K562 (cell line): ENCODE measurements at regions not wholly inside any gene's neighbourhood (a gene's known extent, or its start where the extent isn't known, plus 50 kb on each side); places are given as distances from the start of the nearest gene placed in this dataset.

Experiments used
- ATAC-seq: fragments of 200-7000 bp; cut with Tn5 transposase; 3 replicates; pipeline ENCODE4 v1.9.1; 2020; ENCODE audit warnings: moderate library complexity
- BruUV-seq: library from RNA; stranded (reverse); fragments of 400-500 nt; replicated peaks from 2 replicates; lab custom pipeline; 2021; lab: Mats Ljungman, UMichigan
- CTCF ChIA-PET: fragments of 300-600 bp; formaldehyde crosslinking; extraction: SDS; loops from one replicate; lab custom pipeline; 2021; ENCODE audit warnings: low intra/inter-chr PET ratio; lab: Yijun Ruan, JAX
- POLR2A ChIA-PET: fragments of 300-600, 350-650 bp; sonication (Branson Sonifier 250); formaldehyde crosslinking; extraction: SDS; loops from one replicate; lab custom pipeline; 2021; ENCODE audit warnings: antibody characterized with exemption, inconsistent platforms; lab: Yijun Ruan, JAX
- DNase-seq, 4 experiments: peaks; one replicate each; pipeline versions ENCODE4 v3.0.0 to v3.0.0-alpha.2; 2011 to 2018; ENCODE audit warnings: low spot score in 3 of 4, mixed read lengths in 3 of 4; ENCODE audit errors: extremely low read depth in 1 of 4
- FAIRE-seq: peaks from 2 replicates; lab custom pipeline; 2011; peaks lifted over from hg19 to GRCh38; lab: Jason Lieb, UNC
- H2AFZ ChIP-seq: 2 replicates; pipeline ENCODE4 v1.6.0; 2011; ENCODE audit warnings: low read depth, low read length, control low read depth, inconsistent platforms
- H3K27ac ChIP-seq: fragments of 200-600 bp; 3 replicates; pipeline ENCODE4 v1.8.0; 2011; ENCODE audit warnings: low read depth, mild to moderate bottlenecking, control low read depth, inconsistent platforms, low read length, moderate library complexity, mixed read lengths; ENCODE audit errors: extremely low read depth
- H3K27me3 ChIP-seq, 2 experiments: fragments of 300-600 bp in 1 of 2; 2 replicates in 1 of 2; 3 replicates in 1 of 2; pipeline versions ENCODE4 v1.6.0 to v1.8.0; 2011; ENCODE audit warnings: inconsistent platforms in 2 of 2, low read length in 2 of 2, mild to moderate bottlenecking in 1 of 2, mixed read lengths in 1 of 2, moderate library complexity in 1 of 2; ENCODE audit not compliant: control insufficient read depth in 2 of 2, insufficient read depth in 2 of 2
- H3K36me3 ChIP-seq: fragments of 300-600 bp; 3 replicates; pipeline ENCODE4 v1.8.0; 2011; ENCODE audit warnings: mild to moderate bottlenecking, low read length, inconsistent platforms; ENCODE audit not compliant: control insufficient read depth, insufficient read depth
- H3K4me1 ChIP-seq, 2 experiments: fragments of 200-600 bp in 1 of 2; replicated peaks in 1 of 2; 2 replicates in 1 of 2; 3 replicates in 1 of 2; pipeline versions ENCODE4 v1.5.1 to v1.8.0; 2011; ENCODE audit warnings: inconsistent platforms in 2 of 2, low read length in 2 of 2, mild to moderate bottlenecking in 1 of 2, mixed read lengths in 1 of 2, moderate library complexity in 1 of 2; ENCODE audit not compliant: control insufficient read depth in 2 of 2, insufficient read depth in 2 of 2
- H3K4me2 ChIP-seq: 2 replicates; pipeline ENCODE4 v1.6.1; 2011; ENCODE audit warnings: low read length, control low read depth, inconsistent platforms, mixed read lengths; ENCODE audit not compliant: insufficient read depth
- H3K4me3 ChIP-seq: fragments of 200-600 bp; sonication (generic), shearing (Covaris generic); 2 replicates; pipeline ENCODE4 v1.5.1; 2016; ENCODE audit warnings: control low read depth, inconsistent platforms
- H3K79me2 ChIP-seq: fragments of 200-600 bp; 3 replicates; pipeline ENCODE4 v1.8.0; 2011; ENCODE audit warnings: low read length, inconsistent platforms; ENCODE audit not compliant: control insufficient read depth, insufficient read depth
- H3K9ac ChIP-seq, 2 experiments: 2 replicates each; pipeline versions ENCODE4 v1.6.0 to v1.6.1; 2011; ENCODE audit warnings: low read depth in 2 of 2, low read length in 2 of 2, control low read depth in 1 of 2, inconsistent platforms in 1 of 2, mild to moderate bottlenecking in 1 of 2, mixed read lengths in 1 of 2; ENCODE audit not compliant: insufficient read depth in 1 of 2
- H3K9me1 ChIP-seq: one replicate; pipeline ENCODE4 v1.6.0; 2011; ENCODE audit warnings: inconsistent platforms, mild to moderate bottlenecking, low read length, moderate library complexity; ENCODE audit not compliant: control insufficient read depth, insufficient read depth
- H3K9me3 ChIP-seq: replicated peaks from 2 replicates; pipeline ENCODE4 v1.5.1; 2011; ENCODE audit warnings: low read depth, low read length, inconsistent platforms; ENCODE audit not compliant: control insufficient read depth, insufficient read depth
- H4K20me1 ChIP-seq: replicated peaks from 2 replicates; pipeline ENCODE4 v1.6.1; 2011; ENCODE audit warnings: low read length, inconsistent platforms, mixed read lengths; ENCODE audit not compliant: control insufficient read depth, insufficient read depth
- CAMTA2 ChIP-seq: fragments of 250-450 bp; sonication (Bioruptor Pico); conservative IDR thresholded peaks from 2 replicates; pipeline ENCODE4 v1.5.1; 2022
- CBX8 ChIP-seq: fragments of 200-600 bp; sonication (generic); IDR thresholded peaks from 2 replicates; pipeline ENCODE4 v1.6.1; 2012; ENCODE audit warnings: borderline replicate concordance, mixed run types, low read depth, mild to moderate bottlenecking, moderate library complexity, mixed read lengths, low read length, control low read depth, inconsistent platforms; ENCODE audit not compliant: poor library complexity, severe bottlenecking; ENCODE audit errors: extremely low read depth
- HMG20B ChIP-seq: fragments of 250-450 bp; sonication (Bioruptor Pico); IDR thresholded peaks from 2 replicates; pipeline ENCODE4 v1.5.0; 2021; ENCODE audit warnings: mild to moderate bottlenecking
- KAT8 ChIP-seq: fragments of 450-650 bp; IDR thresholded peaks from 2 replicates; pipeline ENCODE4 v1.6.1; 2016; ENCODE audit warnings: low read depth, mild to moderate bottlenecking
- MBD1 ChIP-seq: fragments of 250-450 bp; sonication (Bioruptor Pico); IDR thresholded peaks from 2 replicates; pipeline ENCODE4 v1.8.0; 2022; ENCODE audit warnings: inconsistent platforms
- RFX5 ChIP-seq: IDR thresholded peaks from 2 replicates; pipeline ENCODE4 v1.6.1; 2011; ENCODE audit warnings: low read depth, mild to moderate bottlenecking, improper control_type of control experiment, low read length
- SIX5 ChIP-seq, 2 experiments: IDR thresholded peaks; 2 replicates each; pipeline ENCODE4 v1.6.1; 2011; ENCODE audit warnings: low read length in 2 of 2, borderline replicate concordance in 1 of 2, low read depth in 1 of 2, mild to moderate bottlenecking in 1 of 2, moderate library complexity in 1 of 2; ENCODE audit not compliant: insufficient read depth in 1 of 2
- WHSC1 ChIP-seq: IDR thresholded peaks from one replicate; pipeline ENCODE4 v1.6.1; 2012; ENCODE audit warnings: low read length, control low read depth, inconsistent platforms
- ZNF124 ChIP-seq: sonication (generic); formaldehyde crosslinking; IDR thresholded peaks from 2 replicates; pipeline ENCODE4 v1.8.1; 2022; ENCODE audit warnings: missing genetic modification reagents
- ZNF263 ChIP-seq: sonication (generic); formaldehyde crosslinking; IDR thresholded peaks from 2 replicates; pipeline ENCODE4 v1.8.0; 2022; ENCODE audit warnings: mild to moderate bottlenecking, missing genetic modification reagents, borderline replicate concordance
- WGBS: fragments of 100-300 bp; shearing (Covaris generic); methylation state at CpG from one replicate; pipeline ENCODE4 v1.1.6; 2016; ENCODE audit warnings: low coverage, mixed read lengths; ENCODE audit not compliant: insufficient coverage; ENCODE audit errors: missing lambda C conversion rate; 5-methylcytosine and 5-hydroxymethylcytosine counted together
- in situ Hi-C: fragments of 300-500 bp; cut with MboI; formaldehyde crosslinking; loops from 4 replicates; pipeline ENCODE4 v1.15.0; 2018; ENCODE audit warnings: inconsistent platforms, mixed read lengths
- intact Hi-C: fragments of 100-400 bp; cut with micrococcal nuclease; formaldehyde crosslinking; loops from 2 replicates; pipeline ENCODE4 v1.14.2; 2022
- TF ChIP-seq, protein P1 (sequence below): sonication (generic); formaldehyde crosslinking; IDR thresholded peaks from 2 replicates; pipeline ENCODE4 v1.8.1; 2023; ENCODE audit warnings: mild to moderate bottlenecking, missing genetic modification reagents

GRCh38 chr10:117942226-117942625 lies 104.5 kb downstream of the RAB11FIP2 start:
- in situ Hi-C loops, result no loop called here
- no peak for FAIRE-seq
- 0% methylated on average over 4 of the region's 4 CpGs for WGBS
- H4K20me1 ChIP-seq, result no peaks in the 10 kb centered on the region
- POLR2A ChIA-PET, result no interaction called here
- H3K4me1 ChIP-seq, result no peaks in the 10 kb centered on the region
- H3K9me3 ChIP-seq, result no peaks in the 10 kb centered on the region
- H3K4me3 ChIP-seq, result no peak overlapping the region
- H3K9ac ChIP-seq, result no peak overlapping the region
- H3K9me1 ChIP-seq, result no peaks in the 10 kb centered on the region
- DNase-seq, result no peak
- no peak for TF ChIP-seq CAMTA2
- TF ChIP-seq ZNF263 (CRISPR knock-in tag), result no peak
- TF ChIP-seq CBX8, result no peak
- no peak for TF ChIP-seq WHSC1
- TF ChIP-seq ZNF124, result no peak
- TF ChIP-seq, all 486 proteins: peak for 0
- no peak overlapping the region for H2AFZ ChIP-seq
- no peak overlapping the region for H3K27ac ChIP-seq
- H3K4me2 ChIP-seq, result no peak overlapping the region
- no peaks in the 10 kb centered on the region for H3K79me2 ChIP-seq
- CTCF ChIA-PET, result no interaction called here
- peaks cover 0 to 6% of the 10 kb centered on the region in 2 experiments; a peak in 1 of 5 replicates for H3K27me3 ChIP-seq
- ATAC-seq, result no peak
- BruUV-seq, result no TSS peak
- intact Hi-C loops, result no loop called here
- no peaks in the 10 kb centered on the region for H3K36me3 ChIP-seq

- FAIRE-seq, result no peak
- ChIA-PET POLR2A (no interaction called here), CTCF (no interaction called here)
- Histone ChIP-seq H3K9me1 (no peaks in the 10 kb centered on the region), H4K20me1 (no peaks in the 10 kb centered on the region), H3K36me3 (no peaks in the 10 kb centered on the region), H3K27ac (no peak overlapping the region), H3K4me2 (no peak overlapping the region), H3K9me3 (no peaks in the 10 kb centered on the region), H3K4me1 (no peaks in the 10 kb centered on the region), H3K4me3 (no peak overlapping the region), H3K27me3 (no peaks in the 10 kb centered on the region), H3K9ac (no peak overlapping the region), H3K79me2 (no peaks in the 10 kb centered on the region), H2AFZ (no peak overlapping the region)
- DNase-seq, result no peak
- BruUV-seq, result no TSS peak
- no peak for ATAC-seq
- intact Hi-C loops (no loop called here), in situ Hi-C loops (no loop called here)
- 0% methylated on average over 2 of the region's 2 CpGs for WGBS
- TF ChIP-seq KAT8 (no peak), HMG20B (no peak), MBD1 (CRISPR knock-in tag) (no peak), RFX5 (no peak), SIX5 (IDR thresholded peaks at IDR 0.05; ENCODE audit: borderline replicate concordance in 1 of 2, insufficient read depth in 1 of 2, low read depth in 1 of 2, low read length in 2 of 2) (no peak), ZNF124 (no peak)
- TF ChIP-seq, protein P1, sequence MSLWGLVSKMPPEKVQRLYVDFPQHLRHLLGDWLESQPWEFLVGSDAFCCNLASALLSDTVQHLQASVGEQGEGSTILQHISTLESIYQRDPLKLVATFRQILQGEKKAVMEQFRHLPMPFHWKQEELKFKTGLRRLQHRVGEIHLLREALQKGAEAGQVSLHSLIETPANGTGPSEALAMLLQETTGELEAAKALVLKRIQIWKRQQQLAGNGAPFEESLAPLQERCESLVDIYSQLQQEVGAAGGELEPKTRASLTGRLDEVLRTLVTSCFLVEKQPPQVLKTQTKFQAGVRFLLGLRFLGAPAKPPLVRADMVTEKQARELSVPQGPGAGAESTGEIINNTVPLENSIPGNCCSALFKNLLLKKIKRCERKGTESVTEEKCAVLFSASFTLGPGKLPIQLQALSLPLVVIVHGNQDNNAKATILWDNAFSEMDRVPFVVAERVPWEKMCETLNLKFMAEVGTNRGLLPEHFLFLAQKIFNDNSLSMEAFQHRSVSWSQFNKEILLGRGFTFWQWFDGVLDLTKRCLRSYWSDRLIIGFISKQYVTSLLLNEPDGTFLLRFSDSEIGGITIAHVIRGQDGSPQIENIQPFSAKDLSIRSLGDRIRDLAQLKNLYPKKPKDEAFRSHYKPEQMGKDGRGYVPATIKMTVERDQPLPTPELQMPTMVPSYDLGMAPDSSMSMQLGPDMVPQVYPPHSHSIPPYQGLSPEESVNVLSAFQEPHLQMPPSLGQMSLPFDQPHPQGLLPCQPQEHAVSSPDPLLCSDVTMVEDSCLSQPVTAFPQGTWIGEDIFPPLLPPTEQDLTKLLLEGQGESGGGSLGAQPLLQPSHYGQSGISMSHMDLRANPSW (CRISPR knock-in tag), result no peak
Observed at GRCh38 chr10:117944676-117945447, 101.9 kb downstream of the RAB11FIP2 start.
